PFSK-1 (cell line): ENCODE measurements at regions not wholly inside any gene's neighbourhood (a gene's known extent, or its start where the extent isn't known, plus 50 kb on each side); places are given as distances from the start of the nearest gene placed in this dataset.

ENCODE experiments used
- FOXP2 ChIP-seq: optimal IDR thresholded peaks from 2 replicates; pipeline ENCODE3; 2011; ENCODE audit warnings: borderline replicate concordance, control low read depth, inconsistent platforms; ENCODE audit not compliant: insufficient read depth; ENCODE audit errors: extremely low read length, extremely low read depth
- POLR2AphosphoS5 ChIP-seq: IDR thresholded peaks from 2 replicates; pipeline ENCODE4 v1.6.1; 2012; ENCODE audit warnings: low read depth, mild to moderate bottlenecking, control low read depth, low read length, moderate library complexity
- REST ChIP-seq, 2 experiments: IDR thresholded peaks; 2 replicates each; pipeline versions ENCODE4 v1.6.1 to v1.8.0; 2011 to 2012; ENCODE audit warnings: low read depth in 2 of 2, low read length in 2 of 2, control low read depth in 1 of 2, inconsistent platforms in 1 of 2, mild to moderate bottlenecking in 1 of 2, moderate library complexity in 1 of 2; ENCODE audit not compliant: insufficient read depth in 1 of 2
- SIN3A ChIP-seq: IDR thresholded peaks from 2 replicates; pipeline ENCODE4 v1.6.1; 2012; ENCODE audit warnings: mild to moderate bottlenecking, low read length, moderate library complexity, borderline replicate concordance; ENCODE audit not compliant: insufficient read depth
- TAF1 ChIP-seq: IDR thresholded peaks from 2 replicates; pipeline ENCODE4 v1.6.1; 2012; ENCODE audit warnings: low read length, control low read depth, borderline replicate concordance; ENCODE audit not compliant: insufficient read depth

- TF ChIP-seq POLR2AphosphoS5 = no peak
- TF ChIP-seq REST (IDR thresholded peaks at IDR 0.05; ENCODE audit: insufficient read depth in 1 of 2, low read depth in 2 of 2, low read length in 2 of 2) = no peak
- TF ChIP-seq TAF1 = no peak
- TF ChIP-seq FOXP2 = no peak
- no peak for TF ChIP-seq SIN3A
Measured at GRCh38 chr18:4821801-4822200, 366.7 kb upstream of the DLGAP1 start.
